AG08395 (cell line): ENCODE measurements at regions not wholly inside any gene's neighbourhood (a gene's known extent, or its start where the extent isn't known, plus 50 kb on each side); places are given as distances from the start of the nearest gene placed in this dataset.
"Not testable (repeated sequence)": the region's sequence is repeated elsewhere in the genome, so short reads cannot be mapped to it uniquely, and the experiment has no call there.

Experiments used
- DNase-seq: peaks from one replicate; pipeline ENCODE4 v3.0.0; 2012; ENCODE audit warnings: mixed read lengths, low spot score

DNA sequence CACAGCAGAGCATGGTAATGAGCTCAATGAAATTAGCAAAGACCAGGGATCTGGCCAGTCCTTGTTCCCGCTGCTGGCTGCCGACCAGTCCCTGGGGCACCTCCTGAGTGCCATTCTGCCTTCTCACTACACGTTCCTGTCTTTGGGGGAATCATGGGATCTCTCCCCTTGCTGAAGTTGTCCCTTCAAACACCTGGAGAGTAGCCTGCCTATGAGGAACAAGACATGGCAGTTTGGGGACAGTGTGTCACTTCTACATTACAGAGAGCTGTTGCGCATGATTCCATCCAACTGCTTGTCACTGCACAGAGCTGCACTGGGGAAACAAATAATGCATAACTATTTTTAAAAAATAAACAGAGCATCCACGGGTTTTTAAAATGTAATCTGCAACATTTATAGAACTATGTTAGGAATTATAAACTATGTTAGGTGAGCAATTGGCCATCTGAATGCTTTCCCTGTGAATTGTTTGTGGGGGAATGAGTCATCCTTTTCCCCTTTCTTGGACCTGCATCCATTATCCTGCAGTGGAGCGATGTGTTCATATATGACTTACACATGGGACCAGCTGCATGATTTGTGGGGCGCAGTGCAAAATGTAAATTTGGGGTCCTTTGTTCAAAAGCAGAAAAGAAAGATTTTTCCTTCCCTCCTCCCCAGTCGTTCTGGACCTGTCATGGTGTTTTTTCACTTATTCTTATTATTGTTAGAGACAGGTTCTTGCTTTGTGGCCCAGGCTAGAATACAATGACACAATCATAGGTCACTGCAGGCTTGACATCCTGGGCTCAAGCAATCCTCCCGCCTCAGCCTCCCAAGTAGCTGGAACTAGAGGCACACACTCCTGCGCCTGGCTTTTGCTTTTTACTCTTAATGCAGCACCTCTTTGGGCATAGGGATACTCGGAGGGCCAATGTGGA, 115.0 kb upstream of the TBL1X start:
- DNase-seq, result no peak

DNA sequence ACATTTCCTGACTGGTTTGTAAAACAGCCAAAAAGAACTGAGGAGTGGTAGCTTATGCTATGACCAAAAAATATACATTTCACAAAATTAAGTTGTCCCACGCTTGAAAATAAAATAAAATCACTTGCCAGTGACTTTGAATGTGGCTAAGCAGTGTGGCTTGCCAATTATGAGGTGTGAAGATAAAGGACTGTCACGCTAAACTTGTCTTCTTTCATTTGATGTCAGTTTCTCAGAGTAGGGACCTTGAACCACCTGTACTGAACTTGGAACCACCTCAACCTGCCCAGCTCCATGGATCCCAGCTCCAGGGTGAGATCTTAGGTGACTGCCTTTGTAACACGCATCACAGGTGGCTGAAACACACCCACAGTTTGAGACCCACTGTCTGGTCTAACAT, 113.7 kb upstream of the TBL1X start:
- DNase-seq, result no peak

GRCh38 chrX:9352243-9352642, 112.6 kb upstream of the TBL1X start:
- DNase-seq, result no peak

GRCh38 chrX:9352694-9353411, 112.0 kb upstream of the TBL1X start:
- DNase-seq, result peak; percentile 49

- DNase-seq, result no peak
These were observed 109.9 kb upstream of the TBL1X start for GRCh38 chrX:9354918-9355317.

DNA sequence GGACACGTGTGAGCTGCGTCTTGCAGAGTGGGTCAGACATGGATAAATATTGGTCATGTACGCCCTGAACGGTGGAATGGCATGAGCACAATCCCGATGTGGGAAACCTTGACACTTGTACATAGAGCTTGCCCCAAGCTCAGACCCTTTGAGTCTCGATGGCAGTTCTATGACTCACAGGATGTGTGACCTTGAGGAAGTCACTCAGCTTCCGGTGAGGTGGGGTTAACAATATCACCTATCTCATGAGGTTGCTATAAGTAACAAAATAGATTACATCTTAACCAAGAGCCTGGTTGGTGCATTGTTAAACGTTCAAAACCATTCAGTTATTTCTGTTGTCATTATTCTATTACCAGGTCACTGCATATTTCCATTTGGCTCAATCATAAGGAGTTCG, 109.1 kb upstream of the TBL1X start:
- no peak for DNase-seq

DNA sequence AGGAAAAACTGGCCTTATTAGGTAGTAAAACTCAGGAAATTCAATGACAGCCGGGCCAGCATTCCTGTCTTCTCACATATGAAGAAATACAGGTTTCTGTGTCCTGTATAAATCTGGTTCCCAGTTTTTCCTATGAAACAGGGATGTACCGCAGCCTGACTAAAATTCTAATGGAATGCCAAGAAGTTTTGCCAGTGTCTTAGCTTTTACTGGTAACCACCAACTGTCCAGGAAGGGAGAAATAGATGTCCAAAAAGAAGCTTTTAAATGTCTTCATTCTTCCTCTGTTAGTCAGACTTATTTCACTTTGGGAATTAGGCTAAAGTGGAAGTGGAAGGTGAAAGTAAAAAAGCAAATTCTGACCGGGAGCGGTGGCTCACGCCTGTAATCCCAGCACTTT, 108.0 kb upstream of the TBL1X start:
- DNase-seq, result no peak

GRCh38 chrX:9357518-9358114, 107.2 kb upstream of the TBL1X start:
- no peak for DNase-seq

GRCh38 chrX:9362363-9362928, 102.4 kb upstream of the TBL1X start:
- no peak for DNase-seq

DNA sequence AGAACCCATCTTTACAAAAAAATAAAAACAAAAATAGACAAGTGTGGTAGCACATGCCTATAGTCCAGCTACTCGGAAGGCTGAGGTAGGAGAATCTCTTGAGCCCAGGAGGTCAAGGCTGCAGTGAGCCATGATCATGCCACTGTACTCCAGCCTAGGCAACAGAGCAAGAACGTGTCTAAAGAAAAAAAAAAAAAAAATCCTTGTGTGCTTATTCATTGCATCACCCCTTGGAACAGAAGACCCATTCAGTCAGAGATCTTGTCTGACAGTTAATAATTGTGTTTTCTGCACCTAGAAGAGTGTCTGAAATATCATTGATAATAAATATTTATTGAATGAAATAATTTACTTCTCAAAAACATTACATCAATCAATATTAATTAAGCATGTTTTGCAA, 97.4 kb upstream of the TBL1X start:
- no peak for DNase-seq

DNA sequence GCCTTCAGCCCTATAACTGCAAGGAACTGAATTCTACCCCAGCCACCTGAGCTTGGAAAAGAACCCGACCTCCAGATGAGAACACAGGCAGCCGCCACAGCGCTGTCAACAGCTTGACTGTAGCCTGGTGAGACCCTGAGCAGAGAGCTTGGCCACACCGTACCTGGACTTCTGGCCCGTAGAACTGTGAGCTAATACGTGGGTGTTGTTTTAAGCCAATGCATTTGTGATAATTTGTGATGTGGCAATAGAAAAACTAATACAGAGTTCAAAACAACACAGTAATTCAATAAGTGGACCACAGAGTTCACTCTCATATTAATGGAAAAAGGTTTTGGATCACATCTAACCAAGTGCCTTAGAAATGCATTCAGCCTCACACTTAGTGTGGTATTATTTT, 96.6 kb upstream of the TBL1X start:
- DNase-seq, result no peak

DNA sequence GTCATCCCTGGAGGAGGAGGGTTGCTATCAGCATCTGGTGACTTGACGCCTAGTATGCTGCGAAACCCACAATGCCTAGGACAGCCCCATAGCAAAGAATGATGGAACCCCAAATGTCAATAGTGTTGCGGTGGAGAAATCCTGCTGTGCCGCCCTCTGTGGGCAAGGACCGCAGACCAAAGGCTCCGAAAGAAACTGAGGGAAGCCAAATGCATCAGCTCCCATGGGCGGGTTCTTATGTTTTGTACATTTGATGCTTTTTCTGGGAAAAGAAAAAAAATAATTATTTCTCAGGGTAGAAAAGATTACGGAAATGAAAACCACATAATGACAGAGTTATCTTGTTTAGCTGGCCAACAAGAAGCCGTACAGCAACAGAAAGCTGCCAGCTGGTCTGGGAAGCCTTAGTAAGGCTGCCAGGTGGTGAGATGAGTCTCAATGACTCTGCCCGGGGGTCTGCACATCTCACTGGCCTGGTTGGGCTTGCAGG, 95.0 kb upstream of the TBL1X start:
- DNase-seq, result no peak

DNA sequence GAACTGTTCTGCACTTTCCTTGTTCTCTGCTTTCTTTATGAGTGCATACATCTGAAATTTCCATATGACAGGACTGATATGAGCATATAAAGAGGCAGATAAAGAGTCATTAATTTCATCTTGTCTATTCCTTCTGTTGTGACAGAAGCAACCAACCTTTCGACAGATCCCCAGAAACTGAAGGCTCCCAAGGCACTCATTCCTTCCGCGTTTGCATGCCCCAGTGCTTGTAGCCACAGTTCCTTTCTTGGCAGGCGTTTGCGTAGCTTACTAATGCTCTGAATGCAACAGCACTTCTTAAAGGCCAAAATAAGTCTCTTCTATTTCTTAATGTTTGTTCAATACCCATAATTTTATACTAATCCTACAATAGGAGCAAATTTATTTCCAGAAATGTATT, 94.0 kb upstream of the TBL1X start:
- no peak for DNase-seq

DNA sequence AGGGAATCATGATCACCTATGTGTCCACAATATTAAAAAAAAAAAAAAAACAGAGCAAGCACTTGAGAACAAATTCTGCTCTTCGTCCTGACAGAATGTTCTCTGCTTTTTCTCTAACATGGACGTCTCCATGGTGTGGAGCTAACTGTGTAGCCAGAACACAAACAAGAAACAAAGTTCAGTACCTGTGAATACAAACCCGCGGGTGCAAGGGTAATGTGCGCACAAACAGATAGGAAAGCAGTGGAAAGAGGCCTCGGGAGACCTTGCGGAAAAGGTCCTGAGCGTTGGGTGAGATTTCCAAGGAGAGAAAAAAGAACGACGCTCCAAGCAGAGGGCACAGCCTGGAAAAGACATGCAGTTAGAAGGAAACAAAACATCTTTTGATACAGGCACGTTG, 92.0 kb upstream of the TBL1X start:
- DNase-seq, result no peak

DNA sequence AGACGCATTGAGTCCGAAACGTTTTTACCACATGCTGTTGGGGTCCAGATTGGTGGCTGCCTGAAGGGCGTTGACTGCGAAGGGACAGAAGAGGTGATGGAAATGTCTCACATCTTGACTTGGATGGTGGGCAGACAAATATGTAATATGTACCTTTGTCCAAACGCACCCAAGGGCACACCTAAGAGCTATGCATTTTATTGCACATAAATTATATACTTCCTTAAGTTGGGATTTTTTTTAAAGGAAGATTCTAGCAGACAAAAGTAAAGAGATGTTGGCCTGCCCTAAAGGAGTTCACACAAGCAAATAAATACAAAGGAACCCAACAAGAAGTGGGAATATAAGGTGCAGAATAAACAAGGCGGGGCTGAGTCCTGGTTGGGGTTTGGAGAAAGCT, 91.1 kb upstream of the TBL1X start:
- DNase-seq, result no peak

GRCh38 chrX:9374555-9374954, 90.3 kb upstream of the TBL1X start:
- no peak for DNase-seq

DNA sequence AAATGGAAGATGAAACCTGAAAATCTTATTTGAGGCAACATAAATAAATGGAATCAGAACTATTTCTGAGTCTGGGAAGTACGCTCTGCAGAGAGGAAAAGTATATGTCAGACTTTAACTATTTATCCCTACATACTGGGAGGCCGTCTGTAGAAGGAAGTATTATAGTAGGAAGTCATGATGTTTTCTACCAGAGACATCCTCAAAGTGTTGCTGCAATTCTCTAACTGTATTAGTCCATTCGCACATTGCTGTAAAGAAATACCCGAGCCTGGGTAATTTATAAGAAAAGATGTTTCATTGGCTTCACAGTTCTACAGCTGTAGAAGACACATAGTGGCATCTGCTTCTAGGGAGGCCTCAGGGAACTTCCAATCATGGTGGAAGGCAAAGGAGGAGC, 88.7 kb upstream of the TBL1X start:
- no peak for DNase-seq

GRCh38 chrX:9377216-9377615, 87.6 kb upstream of the TBL1X start:
- not testable (repeated sequence) for DNase-seq

DNA sequence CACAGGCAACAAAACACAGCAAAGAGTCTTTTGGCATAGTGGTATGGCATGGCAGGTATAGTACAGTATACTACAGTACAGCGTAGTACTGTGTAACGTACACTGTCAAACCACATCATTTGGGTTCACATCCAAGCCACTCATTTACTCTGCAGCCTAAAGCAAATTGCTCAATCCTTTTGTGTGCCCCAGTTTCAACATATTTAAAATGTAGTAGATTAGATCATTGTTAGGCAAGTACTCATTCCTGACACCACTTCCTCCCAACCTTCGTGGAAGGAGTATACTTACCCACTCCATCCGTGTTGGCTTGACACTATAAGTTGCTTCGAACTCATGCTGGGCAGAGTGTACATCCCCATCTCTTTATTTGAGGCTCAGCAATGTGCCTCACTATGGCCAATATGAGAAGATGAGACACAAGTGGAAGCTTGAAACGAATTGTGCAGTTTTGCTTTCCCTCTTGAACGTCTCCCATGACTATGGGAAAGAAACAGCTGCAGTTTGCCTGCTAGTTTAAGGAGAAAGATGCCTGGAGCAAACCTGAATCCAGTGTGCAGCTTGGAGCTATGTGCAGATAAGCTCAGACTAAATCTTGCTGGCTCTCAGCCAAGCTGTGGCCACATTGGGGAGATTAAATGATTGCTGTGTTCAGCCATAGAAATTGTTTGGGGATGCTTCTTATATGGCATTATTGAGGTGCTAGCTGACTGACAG, 85.7 kb upstream of the TBL1X start:
- no peak for DNase-seq

GRCh38 chrX:9379697-9380551, 84.9 kb upstream of the TBL1X start:
- peak; percentile 65 for DNase-seq

- no peak for DNase-seq
These were observed 81.2 kb upstream of the TBL1X start for GRCh38 chrX:9383655-9384054.
